ENCODE measurements at regions not wholly inside any gene's neighbourhood (a gene's known extent, or its start where the extent isn't known, plus 50 kb on each side); places are given as distances from the start of the nearest gene placed in this dataset.

DNA sequence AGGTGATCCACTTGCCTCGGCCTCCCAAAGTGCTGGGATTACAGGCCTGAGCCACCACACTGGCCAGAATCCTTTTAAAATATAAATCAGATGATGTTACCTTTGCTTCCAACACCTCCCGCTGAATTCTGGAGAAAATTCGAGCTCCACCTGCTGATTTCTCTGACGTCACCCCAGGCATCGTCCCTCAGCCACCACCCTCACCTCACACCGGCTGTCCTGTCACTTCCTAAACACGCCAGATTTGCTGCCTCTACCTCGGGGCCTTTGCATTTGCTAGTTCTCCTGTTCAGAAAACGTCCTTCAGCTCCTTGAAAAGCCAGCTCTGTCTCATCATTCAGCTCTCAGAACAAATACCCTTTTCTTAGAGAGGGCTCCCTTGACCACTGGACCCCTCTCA is 57.9 kb downstream of the FBXO2 start:
- CTCF ChIA-PET = no interaction called here
- TF ChIP-seq CTBP1 (IDR thresholded peaks at IDR 0.05; ENCODE audit: borderline replicate concordance) = no peak
- TF ChIP-seq LEF1 (IDR thresholded peaks at IDR 0.05; ENCODE audit: borderline replicate concordance) = no peak
- TF ChIP-seq NFRKB (IDR thresholded peaks at IDR 0.05) = no peak
- TF ChIP-seq FOXM1 (IDR thresholded peaks at IDR 0.05; ENCODE audit: borderline replicate concordance) = no peak

DNA sequence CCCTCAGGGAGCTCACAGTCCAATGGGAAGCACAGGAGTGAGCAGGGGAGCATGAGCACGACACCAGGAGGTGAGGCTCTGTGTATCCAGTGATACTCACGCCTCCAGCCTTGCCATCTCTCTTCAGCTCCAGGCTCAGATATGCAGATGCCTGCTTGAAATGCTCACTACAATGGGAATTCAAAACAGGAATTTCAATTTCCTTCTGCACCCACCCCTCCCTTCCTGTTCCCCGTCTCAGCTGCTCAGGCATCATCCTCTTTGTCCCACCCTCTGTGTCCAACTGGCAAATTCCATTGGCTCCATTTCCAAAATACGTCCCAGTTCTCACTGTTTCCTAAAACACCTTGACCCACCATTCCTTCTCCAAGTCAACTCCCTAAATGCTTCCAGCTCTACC is 58.9 kb downstream of the FBXO2 start:
- POLR2A ChIA-PET = no interaction called here
- CTCF ChIA-PET = no interaction called here
- no peak for DNase-seq (ENCODE audit: extremely low spot score)
- TF ChIP-seq NFRKB (IDR thresholded peaks at IDR 0.05) (no peak), TARDBP (IDR thresholded peaks at IDR 0.05) (no peak), CTBP1 (IDR thresholded peaks at IDR 0.05; ENCODE audit: borderline replicate concordance) (no peak), ZNF384 (IDR thresholded peaks at IDR 0.05) (no peak), FOXK2 (IDR thresholded peaks at IDR 0.05) (no peak), FOXA1 (IDR thresholded peaks at IDR 0.05) (no peak), FOXM1 (IDR thresholded peaks at IDR 0.05; ENCODE audit: borderline replicate concordance) (no peak), ELF4 (IDR thresholded peaks at IDR 0.05) (no peak), HDGF (IDR thresholded peaks at IDR 0.05; ENCODE audit: borderline replicate concordance) (no peak), BHLHE40 (IDR thresholded peaks at IDR 0.05; ENCODE audit: borderline replicate concordance) (no peak), SP1 (IDR thresholded peaks at IDR 0.05) (no peak), ARNT (IDR thresholded peaks at IDR 0.05) (no peak), L3MBTL2 (conservative IDR thresholded peaks at IDR 0.05) (no peak), LEF1 (IDR thresholded peaks at IDR 0.05; ENCODE audit: borderline replicate concordance) (no peak), SUZ12 (IDR thresholded peaks at IDR 0.05) (no peak)
- TF ChIP-seq, protein P1, sequence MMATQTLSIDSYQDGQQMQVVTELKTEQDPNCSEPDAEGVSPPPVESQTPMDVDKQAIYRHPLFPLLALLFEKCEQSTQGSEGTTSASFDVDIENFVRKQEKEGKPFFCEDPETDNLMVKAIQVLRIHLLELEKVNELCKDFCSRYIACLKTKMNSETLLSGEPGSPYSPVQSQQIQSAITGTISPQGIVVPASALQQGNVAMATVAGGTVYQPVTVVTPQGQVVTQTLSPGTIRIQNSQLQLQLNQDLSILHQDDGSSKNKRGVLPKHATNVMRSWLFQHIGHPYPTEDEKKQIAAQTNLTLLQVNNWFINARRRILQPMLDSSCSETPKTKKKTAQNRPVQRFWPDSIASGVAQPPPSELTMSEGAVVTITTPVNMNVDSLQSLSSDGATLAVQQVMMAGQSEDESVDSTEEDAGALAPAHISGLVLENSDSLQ (IDR thresholded peaks at IDR 0.05) = no peak

More for the DNA sequence above, 57.9 kb downstream of the FBXO2 start:
- POLR2A ChIA-PET = no interaction called here
- DNase-seq (ENCODE audit: extremely low spot score) = no peak

DNA sequence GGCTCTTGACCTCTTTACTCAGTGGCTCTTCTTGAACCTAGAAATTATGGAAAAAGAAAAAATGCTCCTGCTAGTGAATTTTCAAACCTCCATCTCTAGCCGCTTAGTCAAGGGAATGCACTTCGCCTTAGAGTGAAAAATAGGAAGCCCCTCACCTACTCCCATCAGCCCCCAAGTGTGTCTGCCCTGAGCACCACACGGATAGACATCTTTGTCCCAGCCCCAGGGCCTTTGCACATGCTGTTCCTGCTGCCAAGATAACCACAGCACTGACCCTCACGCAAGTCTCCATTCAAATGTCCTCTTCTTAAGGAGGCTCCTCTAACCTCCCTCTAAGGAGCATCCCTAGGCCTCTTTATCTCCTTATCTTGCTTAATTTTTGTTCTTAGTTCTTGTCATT is 59.6 kb downstream of the FBXO2 start:
- TF ChIP-seq BHLHE40 (IDR thresholded peaks at IDR 0.05; ENCODE audit: borderline replicate concordance) (no peak), ARNT (IDR thresholded peaks at IDR 0.05) (no peak), TARDBP (IDR thresholded peaks at IDR 0.05) (no peak), FOXK2 (IDR thresholded peaks at IDR 0.05) (no peak), NFRKB (IDR thresholded peaks at IDR 0.05) (no peak), FOXM1 (IDR thresholded peaks at IDR 0.05; ENCODE audit: borderline replicate concordance) (no peak), HDGF (IDR thresholded peaks at IDR 0.05; ENCODE audit: borderline replicate concordance) (no peak), L3MBTL2 (conservative IDR thresholded peaks at IDR 0.05) (no peak), FOXA1 (IDR thresholded peaks at IDR 0.05) (no peak), SUZ12 (IDR thresholded peaks at IDR 0.05) (no peak), ZNF384 (IDR thresholded peaks at IDR 0.05) (no peak), CTBP1 (IDR thresholded peaks at IDR 0.05; ENCODE audit: borderline replicate concordance) (no peak), SP1 (IDR thresholded peaks at IDR 0.05) (no peak)
- TF ChIP-seq, protein P1 (IDR thresholded peaks at IDR 0.05) = no peak
- DNase-seq (ENCODE audit: extremely low spot score) = no peak
- ChIA-PET CTCF (interaction anchor here (0.5 to 1.1 kb wide), 2 partner anchors 23 to 532 kb away, joined by 3 read pairs; no protein-coding TSS in a partner anchor), POLR2A (no interaction called here)

DNA sequence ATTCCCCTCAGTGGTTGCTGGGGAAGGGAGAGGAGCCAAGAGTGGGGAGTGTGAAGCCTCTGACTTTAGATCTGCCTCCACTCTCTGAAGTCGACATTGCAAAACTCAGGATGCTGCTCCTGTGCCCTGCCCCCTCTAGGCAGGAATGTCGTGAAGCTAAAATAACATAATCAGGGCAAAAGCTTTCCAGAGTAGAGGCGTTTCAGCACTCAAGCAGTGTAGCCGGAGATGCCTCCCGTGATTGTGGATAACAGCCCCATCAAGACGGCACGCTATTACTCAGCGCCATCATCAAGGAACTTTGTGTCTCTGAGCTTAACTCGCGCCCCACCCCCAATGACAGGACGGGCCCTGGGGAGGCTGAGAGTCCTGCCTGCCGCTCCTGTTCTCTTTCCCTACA is 60.0 kb downstream of the FBXO2 start:
- CTCF ChIA-PET = interaction anchor here (0.5 to 1.1 kb wide), 2 partner anchors 22 to 531 kb away, joined by 3 read pairs; no protein-coding TSS in a partner anchor

DNA sequence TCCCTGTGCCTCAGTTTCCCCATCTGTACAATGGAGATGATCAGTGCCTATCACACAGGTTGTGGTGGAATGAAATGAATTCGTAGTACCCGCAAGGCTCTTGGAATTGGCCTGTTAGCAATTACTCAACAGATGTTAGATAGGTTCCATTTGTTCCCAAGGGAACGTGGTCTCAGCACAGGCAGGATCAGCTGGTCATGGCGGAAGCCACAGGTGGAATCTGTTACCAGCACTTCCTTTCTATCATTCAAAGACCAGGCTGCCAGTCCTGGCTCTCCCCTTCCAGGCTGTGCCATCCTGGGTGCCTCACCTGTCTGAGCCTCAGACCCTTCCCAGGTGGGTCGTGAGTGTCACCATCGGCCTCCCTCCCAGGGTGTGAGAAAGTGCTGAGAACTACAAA is 61.5 kb downstream of the FBXO2 start:
- DNase-seq (ENCODE audit: extremely low spot score) = no peak
- ChIA-PET POLR2A (no interaction called here), CTCF (no interaction called here)
- TF ChIP-seq ELF4 (IDR thresholded peaks at IDR 0.05) (no peak), LEF1 (IDR thresholded peaks at IDR 0.05; ENCODE audit: borderline replicate concordance) (no peak), FOXM1 (IDR thresholded peaks at IDR 0.05; ENCODE audit: borderline replicate concordance) (no peak), FOXA1 (IDR thresholded peaks at IDR 0.05) (no peak), HDGF (IDR thresholded peaks at IDR 0.05; ENCODE audit: borderline replicate concordance) (no peak), CTBP1 (IDR thresholded peaks at IDR 0.05; ENCODE audit: borderline replicate concordance) (no peak), ARNT (IDR thresholded peaks at IDR 0.05) (no peak), TARDBP (IDR thresholded peaks at IDR 0.05) (no peak), L3MBTL2 (conservative IDR thresholded peaks at IDR 0.05) (no peak), ZNF384 (IDR thresholded peaks at IDR 0.05) (no peak), SP1 (IDR thresholded peaks at IDR 0.05) (no peak), BHLHE40 (IDR thresholded peaks at IDR 0.05; ENCODE audit: borderline replicate concordance) (no peak), NFRKB (IDR thresholded peaks at IDR 0.05) (no peak), FOXK2 (IDR thresholded peaks at IDR 0.05) (no peak), SUZ12 (IDR thresholded peaks at IDR 0.05) (no peak)
- TF ChIP-seq, protein P1 (IDR thresholded peaks at IDR 0.05) = no peak

More for the DNA sequence above, 60.0 kb downstream of the FBXO2 start:
- POLR2A ChIA-PET = interaction anchor here (0.5 kb wide), 1 partner anchor 18 kb away, joined by 3 read pairs; no protein-coding TSS in a partner anchor
- DNase-seq (ENCODE audit: extremely low spot score) = peak; percentile 39
- TF ChIP-seq FOXK2 (IDR thresholded peaks at IDR 0.05) (no peak), ARNT (IDR thresholded peaks at IDR 0.05) (no peak), BHLHE40 (IDR thresholded peaks at IDR 0.05; ENCODE audit: borderline replicate concordance) (no peak), L3MBTL2 (conservative IDR thresholded peaks at IDR 0.05) (no peak), ZNF384 (IDR thresholded peaks at IDR 0.05) (no peak), FOXA1 (IDR thresholded peaks at IDR 0.05) (no peak), LEF1 (IDR thresholded peaks at IDR 0.05; ENCODE audit: borderline replicate concordance) (no peak), FOXM1 (IDR thresholded peaks at IDR 0.05; ENCODE audit: borderline replicate concordance) (no peak), SP1 (IDR thresholded peaks at IDR 0.05) (no peak), HDGF (IDR thresholded peaks at IDR 0.05; ENCODE audit: borderline replicate concordance) (no peak), CTBP1 (IDR thresholded peaks at IDR 0.05; ENCODE audit: borderline replicate concordance) (no peak), TARDBP (IDR thresholded peaks at IDR 0.05) (no peak), NFRKB (IDR thresholded peaks at IDR 0.05) (no peak), ELF4 (IDR thresholded peaks at IDR 0.05) (no peak), SUZ12 (IDR thresholded peaks at IDR 0.05) (no peak)
- TF ChIP-seq, protein P1 (IDR thresholded peaks at IDR 0.05) = no peak

Data from HEK293T (cell line).